NCI-H2196 (cell line): ENCODE measurements at regions not wholly inside any gene's neighbourhood (a gene's known extent, or its start where the extent isn't known, plus 50 kb on each side); places are given as distances from the start of the nearest gene placed in this dataset.
A peak's percentile ranks its signal among the peaks of the same experiment; 100 is the strongest.

Source experiments
- DNase-seq: peaks from one replicate; lab custom pipeline; 2025; ENCODE audit not compliant: unreplicated experiment; lab: John Stamatoyannopoulos, UW

DNA sequence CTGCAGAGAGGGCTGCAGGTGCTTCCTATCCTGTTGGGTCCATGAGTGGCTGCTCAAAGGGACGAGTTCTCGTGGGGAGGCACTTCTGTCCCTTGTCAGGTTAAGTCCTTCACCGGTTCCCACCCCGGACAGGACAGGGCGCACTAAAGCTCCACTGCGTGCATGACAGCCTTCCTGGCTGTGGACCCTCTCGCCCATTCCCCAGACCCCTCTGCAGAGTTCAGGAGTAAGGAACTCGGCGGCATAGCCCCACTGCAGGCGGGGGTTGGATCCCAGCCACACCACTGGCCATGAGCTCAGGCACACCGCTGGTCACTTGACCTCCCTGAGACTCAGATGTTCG, 147.5 kb upstream of the ID2 start:
- DNase-seq, result no peak

DNA sequence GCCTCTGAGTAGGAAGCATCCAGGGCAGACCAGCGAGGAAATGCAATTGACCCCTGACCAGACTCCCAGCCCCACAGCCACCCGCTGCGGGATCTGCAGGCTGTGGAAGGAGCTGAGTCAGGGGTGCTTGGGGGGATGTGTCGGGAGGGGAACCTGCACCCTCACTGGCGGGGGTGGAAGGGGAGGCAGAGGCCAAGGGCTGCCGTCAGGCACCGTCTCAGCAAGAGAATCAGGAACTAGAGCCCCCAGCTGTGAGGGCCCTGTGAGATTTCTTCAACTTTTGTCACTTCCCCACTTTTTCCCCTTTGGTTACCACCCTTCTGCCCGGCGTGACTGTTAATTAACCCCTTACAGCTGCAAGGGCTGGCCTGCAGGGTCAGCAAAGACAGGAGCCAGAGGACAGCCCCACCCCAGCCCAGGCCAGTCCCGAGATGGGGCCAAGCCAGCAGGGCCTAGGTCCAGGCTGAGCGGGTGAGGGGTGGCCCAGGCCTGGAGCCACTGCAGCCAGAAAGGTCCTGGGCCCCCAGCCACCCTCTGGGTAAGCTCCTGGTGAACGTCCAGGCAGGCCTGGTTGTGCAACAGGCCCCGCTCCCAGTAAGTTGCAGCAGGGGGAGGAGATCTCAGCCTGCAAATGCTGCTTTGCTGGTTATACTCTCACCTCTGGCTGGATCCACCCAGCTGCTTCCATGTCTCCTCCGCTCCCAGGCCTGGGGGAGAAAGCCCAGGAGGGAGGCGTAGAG, 147.0 kb upstream of the ID2 start:
- DNase-seq, result no peak

DNA sequence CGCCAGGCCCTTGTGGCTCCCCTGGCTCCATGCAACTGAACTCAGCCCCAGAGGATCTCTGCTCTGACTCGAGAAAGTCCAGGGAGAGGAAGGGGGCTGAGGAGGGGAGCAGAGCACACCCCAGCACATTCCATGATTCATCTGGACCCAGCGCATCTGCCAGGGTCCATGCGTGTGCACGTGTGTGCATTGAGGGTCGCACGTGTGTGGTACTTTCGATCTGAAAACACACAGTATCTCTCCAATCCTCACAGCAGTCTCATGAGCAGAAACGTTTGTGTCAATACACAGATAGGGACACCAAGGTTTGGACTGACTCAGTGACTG, 146.4 kb upstream of the ID2 start:
- no peak for DNase-seq

DNA sequence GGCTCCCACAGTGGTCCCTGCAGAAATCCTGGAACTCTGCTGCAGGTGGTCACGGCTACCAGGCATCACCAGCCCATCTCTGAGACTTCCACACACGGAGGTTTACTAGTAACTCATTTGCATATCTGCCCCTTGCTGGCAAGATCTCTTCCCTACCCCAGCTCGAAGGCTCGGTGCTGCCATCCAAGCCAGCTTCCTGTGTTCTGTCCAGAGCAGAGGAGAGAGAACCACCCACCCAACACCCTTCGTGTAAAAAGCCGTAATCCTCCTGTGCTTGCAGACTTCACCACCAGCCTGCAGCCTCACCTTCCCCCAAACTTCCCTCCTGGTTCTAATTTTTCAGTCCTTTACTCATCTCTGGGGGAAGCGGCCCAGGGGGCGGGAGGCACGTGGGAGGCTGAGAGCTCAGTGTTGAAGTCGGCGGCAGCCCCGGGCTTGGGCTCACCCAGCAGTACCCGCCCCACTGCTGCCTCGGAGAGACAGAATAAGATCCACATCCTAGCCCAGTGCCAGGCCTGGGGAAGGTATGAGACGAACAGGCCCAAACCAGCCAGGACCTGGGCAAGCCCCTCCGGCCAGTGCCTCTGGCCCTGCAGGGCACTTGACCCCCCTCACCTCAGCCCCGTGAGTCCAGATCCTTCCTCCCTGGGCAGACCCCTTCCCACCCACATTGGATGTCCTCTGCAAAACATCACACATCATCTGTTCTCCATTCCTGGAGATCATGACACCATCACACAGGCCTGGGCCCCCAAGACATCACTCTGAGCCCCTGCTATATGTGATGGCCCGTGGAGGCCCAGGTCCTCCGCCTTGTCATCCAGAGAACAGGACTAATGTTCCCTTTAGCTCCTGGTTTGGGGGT, 145.8 kb upstream of the ID2 start:
- DNase-seq, result no peak

DNA sequence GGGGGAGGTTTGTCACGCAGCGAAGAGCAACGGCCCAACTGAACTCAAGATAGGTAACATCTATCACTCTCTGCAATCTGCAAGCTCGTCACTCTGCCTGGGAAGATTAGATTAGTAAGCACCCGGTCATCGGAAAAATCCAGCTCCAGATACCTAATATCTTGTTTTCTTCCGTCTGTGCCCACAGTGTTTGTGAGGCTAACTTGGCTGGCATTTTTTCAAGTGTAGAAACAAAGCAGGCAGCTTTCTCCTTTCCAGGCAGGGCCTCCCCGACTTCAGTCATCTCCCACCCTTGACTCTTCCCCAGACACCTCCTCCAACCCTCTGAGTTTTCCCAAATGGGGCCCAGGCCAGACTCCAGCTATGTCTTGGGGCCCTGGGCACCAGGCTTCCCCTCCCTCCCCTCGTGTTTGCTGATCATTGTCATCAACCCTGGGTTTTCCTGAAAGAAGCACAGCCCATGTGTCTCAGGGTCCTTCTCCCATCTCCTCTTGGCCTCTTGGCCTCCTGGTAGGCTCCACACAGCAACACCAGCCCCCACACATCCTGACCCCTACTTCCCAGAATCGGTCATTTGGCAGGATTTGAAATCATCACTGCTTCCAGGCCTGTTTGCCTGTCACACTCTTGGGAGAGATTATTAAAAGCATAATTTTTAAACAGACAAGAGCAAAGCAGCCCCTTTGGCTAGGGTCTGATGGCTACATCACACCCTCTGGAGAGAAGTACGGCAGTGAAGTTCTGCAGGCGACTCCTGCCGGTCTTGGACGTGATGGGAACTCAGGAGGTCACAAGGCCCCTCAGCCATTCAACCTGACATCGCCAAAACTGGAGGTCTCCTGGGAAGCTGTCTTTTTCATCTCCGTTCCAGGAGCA, 144.9 kb upstream of the ID2 start:
- no peak for DNase-seq

DNA sequence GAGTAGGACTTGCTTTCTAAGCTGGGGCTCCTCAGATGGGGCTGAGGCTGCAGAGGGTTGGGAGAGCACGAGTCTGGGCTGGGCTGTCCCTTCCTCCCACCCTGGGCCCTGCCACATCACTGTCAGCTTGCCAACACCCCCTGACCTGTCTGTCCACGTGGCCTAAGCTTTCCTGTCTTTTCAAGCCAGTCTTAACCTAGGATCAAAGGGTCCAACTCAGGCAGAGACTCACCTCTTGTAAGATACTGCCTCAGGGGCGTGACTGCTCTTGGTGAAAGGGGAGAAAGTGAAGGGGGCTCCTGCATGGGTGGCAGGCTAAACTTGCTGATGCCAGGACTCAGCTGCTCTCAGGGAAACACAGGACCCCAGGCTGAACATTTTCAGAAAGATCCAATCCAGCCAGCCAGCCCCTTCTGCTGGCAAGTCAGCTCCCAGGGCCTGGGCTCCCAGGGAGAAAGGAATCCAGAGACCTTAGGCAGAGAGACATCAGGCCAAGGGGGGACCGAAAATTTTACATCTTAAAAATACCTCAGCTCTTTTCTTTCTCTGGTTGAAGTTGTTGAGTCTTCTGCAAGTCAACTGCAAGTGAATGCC, 144.2 kb upstream of the ID2 start:
- no peak for DNase-seq

DNA sequence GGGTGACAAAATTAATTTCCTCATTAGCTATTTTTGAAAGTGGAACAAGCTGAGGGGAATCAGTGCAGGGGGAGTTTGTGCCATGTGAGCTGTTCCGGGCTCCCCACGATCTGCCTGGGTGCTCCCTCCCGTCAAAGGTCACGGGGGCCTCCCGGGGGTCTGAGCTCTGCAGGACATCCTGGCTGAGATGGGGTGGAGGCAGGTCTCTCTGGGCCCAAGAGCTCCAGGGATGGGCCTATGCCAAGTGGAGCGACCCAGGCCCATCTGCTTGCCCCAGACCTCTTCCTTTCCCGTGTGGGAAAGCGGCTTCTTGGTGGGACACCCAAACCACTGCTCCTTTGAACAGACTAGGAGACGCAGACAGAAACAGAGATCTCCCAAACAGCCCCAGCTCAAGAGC, 143.3 kb upstream of the ID2 start:
- no peak for DNase-seq

DNA sequence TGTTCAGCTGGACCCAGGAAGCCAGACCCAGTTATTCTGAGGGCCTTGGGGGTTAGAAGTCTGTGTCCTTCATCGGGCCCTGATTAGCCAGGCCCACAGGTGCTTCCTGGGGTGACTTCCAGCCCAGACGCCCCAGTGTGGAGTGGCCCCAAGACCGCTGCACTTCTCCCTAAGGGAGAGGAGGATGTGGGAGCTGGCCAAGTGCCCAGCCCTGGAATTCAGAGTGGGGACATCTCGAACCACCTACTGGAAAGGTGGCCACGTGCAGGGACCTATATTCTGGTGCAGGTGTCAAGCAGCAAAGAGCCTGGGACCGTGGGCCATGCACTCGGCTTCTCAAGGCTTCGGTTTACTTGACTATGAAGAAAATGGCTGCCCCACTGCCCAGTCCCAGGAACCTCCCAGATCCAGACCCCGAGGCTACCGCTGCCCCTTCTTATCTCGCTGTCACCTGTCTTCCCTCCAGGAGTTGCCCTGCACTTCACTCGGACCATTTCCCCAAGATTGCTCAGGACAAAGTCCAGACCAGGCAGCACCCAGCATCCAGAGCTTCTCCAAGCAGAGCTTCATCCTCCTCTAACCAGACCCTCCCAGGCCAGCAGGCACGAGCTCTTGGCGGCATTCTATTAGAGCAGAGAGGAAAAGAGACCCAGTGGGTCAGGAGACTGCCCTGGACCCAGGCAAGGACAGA, 142.8 kb upstream of the ID2 start:
- no peak for DNase-seq

DNA sequence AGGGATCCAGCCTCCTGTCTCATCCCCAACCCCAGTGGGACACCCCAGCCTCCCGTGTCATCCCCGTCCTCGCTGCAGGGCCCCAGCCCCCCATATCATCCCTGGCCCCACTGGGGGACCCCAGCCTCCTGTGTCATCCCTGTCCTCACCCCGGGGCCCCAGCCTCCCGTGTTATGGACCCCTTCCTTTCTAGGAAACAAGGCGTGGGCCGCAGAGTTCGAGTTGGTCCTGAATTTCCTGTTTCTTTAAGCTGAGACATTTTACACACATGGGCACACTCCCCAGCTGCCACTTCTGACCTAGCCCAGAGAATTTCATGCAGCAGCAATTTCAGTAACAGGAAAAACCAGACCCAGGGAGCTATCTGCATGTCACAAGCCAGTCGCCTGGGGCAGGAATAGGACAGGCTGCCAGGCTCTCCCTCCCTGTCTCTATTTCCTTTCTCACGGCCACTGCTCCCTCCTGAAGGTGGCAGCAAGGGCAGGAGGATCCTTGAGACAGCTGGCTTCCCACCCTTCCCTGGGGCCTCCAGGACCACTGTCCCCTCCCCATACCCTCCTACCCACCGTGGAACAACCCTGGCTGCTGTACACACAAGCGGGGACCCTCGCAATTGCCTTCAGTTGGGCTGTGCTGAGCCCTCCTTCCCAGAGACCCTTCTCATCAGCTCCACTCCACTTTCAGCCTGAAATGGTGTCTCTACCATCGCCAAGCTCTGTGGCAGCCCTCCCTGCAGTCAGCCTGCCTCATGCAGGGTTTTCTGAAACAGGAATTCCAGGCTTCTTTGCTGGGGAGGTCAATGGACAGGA, 141.9 kb upstream of the ID2 start:
- DNase-seq, result peak; percentile 51

DNA sequence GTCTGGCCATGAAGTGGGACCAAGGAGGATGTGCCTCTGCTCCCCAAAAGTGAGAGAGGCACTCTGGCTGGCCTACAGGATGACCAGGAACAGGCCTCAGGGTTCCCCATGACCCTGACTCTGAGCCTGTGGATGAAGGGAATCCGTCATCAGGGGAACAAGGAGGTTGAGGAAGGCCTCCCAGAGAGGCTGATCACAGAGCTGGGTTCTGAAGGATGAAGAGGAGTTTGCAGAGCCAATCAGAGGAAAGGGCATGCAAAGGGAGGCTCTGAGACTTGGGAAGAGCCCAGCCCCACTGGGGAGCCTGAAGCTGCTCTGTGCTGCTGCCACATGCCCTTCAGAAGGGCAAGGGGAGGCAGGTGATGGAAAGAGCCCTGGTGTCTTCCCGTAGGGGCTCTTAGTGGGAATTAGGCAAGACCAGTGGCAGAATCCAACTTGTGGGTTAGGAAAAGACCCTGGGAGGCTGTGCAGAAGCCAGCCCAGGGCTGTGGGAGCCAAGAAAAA, 141.3 kb upstream of the ID2 start:
- DNase-seq, result no peak

DNA sequence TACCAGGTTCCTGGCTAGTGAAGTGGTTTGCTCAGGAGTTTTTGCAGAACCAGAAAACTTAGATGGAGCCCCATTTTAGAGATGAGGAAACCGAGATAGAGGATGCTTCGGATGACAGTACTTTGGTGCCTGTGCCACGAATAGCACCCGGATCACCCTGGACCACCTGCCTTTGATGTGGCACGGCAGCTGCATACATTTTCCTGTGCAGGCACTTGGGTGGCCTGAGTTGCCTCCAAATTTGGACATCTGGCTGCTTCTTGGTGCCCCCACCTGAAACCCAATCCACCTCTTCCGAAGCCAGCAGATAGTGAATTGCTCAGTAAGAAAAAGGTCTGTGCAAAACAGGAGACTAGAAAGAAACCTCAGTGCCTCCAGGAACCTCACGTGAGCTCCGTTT, 140.6 kb upstream of the ID2 start:
- no peak for DNase-seq

DNA sequence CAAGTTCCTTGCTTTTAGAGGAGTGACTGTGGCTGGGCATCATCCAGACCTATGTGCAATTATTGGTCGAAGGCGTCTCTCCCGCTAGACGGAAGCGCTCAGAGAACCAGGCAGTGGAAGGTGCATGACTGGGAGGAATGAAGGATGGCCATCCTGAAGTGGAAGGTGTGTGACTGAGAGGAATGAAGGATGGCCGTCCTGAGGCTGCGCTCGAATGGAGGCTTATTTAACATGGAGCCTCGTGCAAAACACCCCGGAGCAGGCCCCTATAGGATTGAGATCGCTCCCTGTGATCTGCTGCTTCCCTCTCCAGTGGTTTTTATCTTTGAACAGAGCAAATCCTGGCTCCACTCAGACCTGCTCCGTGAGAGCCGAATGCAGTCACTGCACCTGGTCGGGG, 140.2 kb upstream of the ID2 start:
- DNase-seq, result no peak

DNA sequence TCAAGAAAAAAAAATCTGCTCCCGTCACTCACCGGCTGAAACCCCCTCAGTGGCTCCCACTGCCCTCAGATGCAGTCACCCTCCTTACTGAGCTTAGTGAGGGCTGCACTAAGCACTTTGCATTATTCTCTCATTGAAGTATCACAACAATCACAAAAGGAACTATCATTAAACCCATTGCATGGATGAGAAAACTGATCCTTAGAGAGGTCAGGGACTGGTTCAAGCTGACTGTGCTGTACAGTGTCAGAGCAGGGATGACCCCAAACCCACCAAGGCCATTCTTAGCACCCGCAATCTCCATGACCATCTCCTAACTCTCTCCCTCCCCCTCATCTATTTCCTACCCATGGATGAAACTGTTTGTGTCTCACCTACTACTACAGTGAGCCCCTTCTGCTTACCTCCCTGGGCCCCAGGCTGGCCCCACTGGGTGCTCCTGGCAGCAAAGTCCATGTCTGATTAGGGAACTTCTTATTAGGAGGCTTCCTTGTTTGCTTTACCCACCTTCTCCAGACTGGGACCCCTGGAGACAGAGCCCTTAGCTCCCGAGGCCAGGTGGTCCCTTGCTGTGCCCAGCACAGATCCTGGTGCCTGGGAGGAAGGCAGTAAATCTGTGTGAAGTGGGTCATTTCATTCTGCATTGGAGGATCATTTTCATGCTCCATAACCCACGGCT, 139.3 kb upstream of the ID2 start:
- DNase-seq, result no peak

DNA sequence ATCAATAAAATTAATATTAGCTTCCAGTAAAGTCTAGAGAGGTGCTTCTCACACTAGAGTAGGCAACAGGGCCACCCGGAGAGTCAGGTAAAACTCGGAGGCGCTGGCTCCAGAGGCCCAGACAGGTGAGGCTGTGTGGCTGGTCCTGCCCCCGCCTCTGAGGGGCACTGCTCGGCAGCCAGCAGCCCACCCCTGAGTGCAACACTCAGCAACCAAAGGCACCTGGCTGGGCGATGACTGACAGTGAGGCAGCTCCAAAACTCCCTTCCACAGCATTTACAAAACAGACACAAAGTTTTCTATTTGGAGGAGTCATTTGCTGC, 138.8 kb upstream of the ID2 start:
- DNase-seq, result no peak

DNA sequence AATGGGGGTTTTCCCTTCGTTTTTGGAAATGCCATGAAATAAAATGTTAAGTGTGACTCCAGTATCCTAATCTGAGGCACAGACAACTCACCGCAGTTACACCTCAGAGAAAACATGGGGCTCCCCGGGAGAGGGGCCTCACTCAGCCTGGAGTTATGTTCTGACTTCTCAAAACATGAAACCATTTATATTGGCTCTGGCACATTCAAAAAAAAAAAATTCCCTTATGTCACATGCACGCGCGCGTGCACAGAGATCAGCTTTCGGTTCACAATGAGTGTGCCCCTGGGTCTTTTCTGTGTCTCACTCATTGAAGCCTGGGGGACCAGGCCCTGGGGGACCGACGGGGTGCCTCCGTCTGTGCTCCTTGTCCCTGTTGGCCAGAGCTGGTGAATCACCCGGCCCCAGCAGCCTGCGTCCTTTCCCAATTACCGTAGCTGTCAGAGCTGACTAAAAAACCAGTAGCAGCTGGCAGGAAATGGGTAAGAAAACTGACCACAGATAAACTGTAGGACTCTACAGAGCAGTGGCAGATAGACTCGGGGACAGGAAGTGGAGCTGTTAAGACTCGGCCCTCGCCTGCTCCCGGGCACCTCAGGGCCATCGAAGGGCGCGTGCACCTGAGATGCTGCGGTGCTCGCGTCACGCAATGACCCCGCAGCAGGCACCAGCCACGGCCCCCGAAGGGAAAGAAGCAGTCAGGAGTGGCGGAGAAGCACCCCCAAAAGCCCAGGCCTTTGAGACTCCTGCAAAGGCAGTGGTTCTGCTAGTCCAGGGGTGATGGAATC, 138.3 kb upstream of the ID2 start:
- peak; percentile 22 for DNase-seq

DNA sequence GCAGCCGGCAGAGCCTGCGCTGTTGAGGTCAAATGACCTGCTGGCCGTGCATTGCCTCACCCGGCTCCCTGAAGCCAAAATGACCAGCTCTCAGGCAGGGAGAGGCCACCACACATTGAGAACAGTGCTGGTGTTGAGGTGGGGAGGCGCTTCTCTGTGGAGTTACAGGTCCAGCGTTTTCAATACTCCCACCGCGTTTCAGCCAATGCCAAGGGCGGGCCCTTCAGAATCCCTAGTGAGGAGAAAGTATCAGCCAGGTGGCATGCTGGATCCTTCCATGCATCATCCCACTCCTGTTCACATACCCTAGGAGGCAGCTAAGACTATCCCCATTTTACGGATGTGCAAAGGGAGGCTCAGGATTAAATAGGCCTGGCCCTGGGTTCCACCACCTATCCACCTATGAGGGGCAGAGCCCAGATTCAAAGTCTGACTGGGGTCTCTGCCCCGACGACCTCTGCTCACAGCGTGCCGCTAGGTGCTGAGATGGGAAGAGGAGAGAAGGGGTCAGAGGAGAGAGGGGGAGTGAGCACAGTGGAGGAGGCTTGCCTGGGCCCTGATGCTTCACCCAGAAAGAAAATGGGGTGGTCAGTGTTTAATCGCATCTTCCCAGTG, 137.6 kb upstream of the ID2 start:
- DNase-seq, result no peak

DNA sequence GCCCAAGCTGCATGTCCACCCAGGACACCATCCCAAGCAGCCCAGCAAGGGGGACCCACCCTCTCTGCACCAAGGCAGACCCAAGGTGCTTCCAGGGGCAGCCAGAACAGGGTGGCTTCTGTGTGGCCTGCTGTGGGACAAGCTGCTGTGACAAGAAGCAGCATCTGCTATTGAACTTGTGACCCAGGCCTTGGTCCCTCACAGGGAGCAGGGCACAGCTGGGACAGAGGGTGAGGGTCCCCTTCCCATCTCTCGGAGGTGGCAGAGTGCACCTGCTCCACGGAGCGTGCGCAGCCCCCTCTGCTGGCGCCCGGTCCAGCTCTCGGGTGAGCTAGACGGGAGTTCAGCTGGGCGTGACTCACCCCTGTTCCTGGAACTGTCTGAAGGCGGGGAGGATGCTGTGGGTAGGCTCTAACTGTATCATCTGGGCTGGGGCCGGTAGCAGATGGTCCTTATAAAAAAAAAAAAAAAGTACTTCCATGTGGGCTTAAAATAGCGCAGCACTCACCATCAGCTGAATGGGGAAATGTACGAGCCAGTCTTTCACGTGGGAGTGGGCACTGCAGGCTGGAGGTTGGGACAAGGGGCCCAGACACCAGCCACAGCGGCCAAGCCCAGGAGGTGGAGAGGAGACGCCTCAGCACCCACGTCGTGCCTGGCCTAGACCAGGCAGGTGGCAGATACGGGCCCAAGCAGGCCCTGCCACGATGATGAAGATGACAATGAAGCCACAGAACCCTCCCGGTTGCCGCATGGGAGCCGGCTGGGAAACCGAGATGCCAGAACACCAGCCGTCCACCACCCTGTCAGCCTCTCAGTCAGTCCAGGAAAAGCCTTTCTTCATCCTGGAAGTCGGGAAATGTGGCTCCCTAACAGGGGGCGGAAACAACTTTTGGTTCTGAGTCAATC, 136.8 kb upstream of the ID2 start:
- DNase-seq, result no peak
